HG03103 (cell line): ENCODE measurements at regions not wholly inside any gene's neighbourhood (a gene's known extent, or its start where the extent isn't known, plus 50 kb on each side); places are given as distances from the start of the nearest gene placed in this dataset.
"Not testable (repeated sequence)": the region's sequence is repeated elsewhere in the genome, so short reads cannot be mapped to it uniquely, and the experiment has no call there.

ENCODE experiments used
- ATAC-seq: cut with Tn5 transposase; IDR thresholded peaks from one replicate; pipeline ENCODE4 v1.9.1; 2021; ENCODE audit warnings: low read depth; ENCODE audit not compliant: unreplicated experiment

- ATAC-seq = no peak
Observed at GRCh38 chr6:79810871-79811270, 136.5 kb downstream of the ELOVL4 start.

- ATAC-seq = no peak
Observed at GRCh38 chr6:79810185-79810705, 137.1 kb downstream of the ELOVL4 start.

GRCh38 chr6:79808921-79809320 is 138.4 kb downstream of the ELOVL4 start:
- no peak for ATAC-seq

- ATAC-seq = not testable (repeated sequence)
Observed at GRCh38 chr6:79806661-79807060, 140.7 kb downstream of the ELOVL4 start.

- no peak for ATAC-seq
Observed at GRCh38 chr6:79804732-79805131, 142.6 kb downstream of the ELOVL4 start.

GRCh38 chr6:79803917-79804316 is 143.4 kb downstream of the ELOVL4 start:
- no peak for ATAC-seq

- no peak for ATAC-seq
Observed at GRCh38 chr6:79802657-79803300, 144.6 kb downstream of the ELOVL4 start.

- no peak for ATAC-seq
Observed at GRCh38 chr6:79801362-79801761, 146.0 kb downstream of the ELOVL4 start.

GRCh38 chr6:79798841-79799240 is 148.5 kb downstream of the ELOVL4 start:
- ATAC-seq = no peak

- no peak for ATAC-seq
Observed at GRCh38 chr6:79797912-79798311, 149.4 kb downstream of the ELOVL4 start.

GRCh38 chr6:79797163-79797764 is 150.1 kb downstream of the ELOVL4 start:
- ATAC-seq = no peak

GRCh38 chr6:79796197-79796596 is 151.2 kb downstream of the ELOVL4 start:
- no peak for ATAC-seq

- ATAC-seq = no peak
Observed at GRCh38 chr6:79789896-79790295, 157.5 kb downstream of the ELOVL4 start.

- ATAC-seq = no peak
Observed at GRCh38 chr6:79788756-79789155, 157.6 kb downstream of the SH3BGRL2 start.

- ATAC-seq = no peak
Observed at GRCh38 chr6:79787626-79788025, 156.5 kb downstream of the SH3BGRL2 start.

- no peak for ATAC-seq
Observed at GRCh38 chr6:79784395-79784753, 153.2 kb downstream of the SH3BGRL2 start.

GRCh38 chr6:79783670-79784394 is 152.7 kb downstream of the SH3BGRL2 start:
- ATAC-seq = no peak

- no peak for ATAC-seq
Observed at GRCh38 chr6:79782792-79783580, 151.9 kb downstream of the SH3BGRL2 start.

- no peak for ATAC-seq
Observed at GRCh38 chr6:79781916-79782315, 150.8 kb downstream of the SH3BGRL2 start.

- no peak for ATAC-seq
Observed at GRCh38 chr6:79780881-79781280, 149.8 kb downstream of the SH3BGRL2 start.

- no peak for ATAC-seq
Observed at GRCh38 chr6:79778816-79779215, 147.7 kb downstream of the SH3BGRL2 start.
